Neural progenitor cell (in vitro differentiated cells): ENCODE measurements at regions not wholly inside any gene's neighbourhood (a gene's known extent, or its start where the extent isn't known, plus 50 kb on each side); places are given as distances from the start of the nearest gene placed in this dataset.
A peak's percentile ranks its signal among the peaks of the same experiment; 100 is the strongest.

Experiments
- DNase-seq: peaks from one replicate; pipeline ENCODE4 v3.0.0-alpha.2; 2016; ENCODE audit warnings: low spot score
- H2AFZ ChIP-seq: fragments of 200-600 bp; sonication (generic); replicated peaks from 2 replicates; pipeline ENCODE4 v1.6.1; 2016; ENCODE audit warnings: antibody characterized with exemption
- H3F3A ChIP-seq: fragments of 200-600 bp; sonication (generic); 2 replicates; pipeline ENCODE4 v1.6.1; 2016; ENCODE audit warnings: antibody characterized with exemption, low read depth
- H3K27ac ChIP-seq: fragments of 200-600 bp; sonication (generic); 2 replicates; pipeline ENCODE4 v1.5.1; 2016; ENCODE audit warnings: mild to moderate bottlenecking
- H3K27me3 ChIP-seq: fragments of 200-600 bp; sonication (generic); 2 replicates; pipeline ENCODE4 v1.6.1; 2016; ENCODE audit warnings: mild to moderate bottlenecking, moderate library complexity
- H3K36me3 ChIP-seq: fragments of 200-600 bp; sonication (generic); 2 replicates; pipeline ENCODE4 v1.5.1; 2016
- H3K4me1 ChIP-seq: fragments of 200-600 bp; sonication (generic); 2 replicates; pipeline ENCODE4 v1.6.1; 2016; ENCODE audit warnings: mixed run types
- H3K4me2 ChIP-seq: fragments of 200-600 bp; sonication (generic); 2 replicates; pipeline ENCODE4 v1.6.1; 2016
- H3K4me3 ChIP-seq: fragments of 200-600 bp; sonication (generic); 2 replicates; pipeline ENCODE4 v1.5.1; 2016
- H3K79me2 ChIP-seq: fragments of 200-600 bp; sonication (generic); 2 replicates; pipeline ENCODE4 v1.6.1; 2016; ENCODE audit warnings: low read depth
- H3K9ac ChIP-seq: fragments of 200-600 bp; sonication (generic); 2 replicates; pipeline ENCODE4 v1.6.1; 2016
- H3K9me3 ChIP-seq: fragments of 200-600 bp; sonication (generic); 2 replicates; pipeline ENCODE4 v1.5.1; 2016; ENCODE audit warnings: low read depth
- H4K20me1 ChIP-seq: fragments of 200-600 bp; sonication (generic); 2 replicates; pipeline ENCODE4 v1.6.1; 2016; ENCODE audit warnings: low read depth
- H3K27ac Mint-ChIP-seq: 3 replicates; pipeline ENCODE4 v1.8.0; 2021; ENCODE audit warnings: mixed read lengths
- H3K27me3 Mint-ChIP-seq: 2 replicates; pipeline ENCODE4 v1.8.0; 2022; ENCODE audit warnings: low read depth, mild to moderate bottlenecking, inconsistent platforms, moderate library complexity, mixed read lengths; ENCODE audit not compliant: insufficient read depth
- H3K36me3 Mint-ChIP-seq: 3 replicates; pipeline ENCODE4 v1.8.0; 2021; ENCODE audit warnings: mixed read lengths
- H3K4me1 Mint-ChIP-seq: 3 replicates; pipeline ENCODE4 v1.8.0; 2021; ENCODE audit warnings: mixed read lengths
- H3K4me3 Mint-ChIP-seq: 3 replicates; pipeline ENCODE4 v1.8.0; 2021; ENCODE audit warnings: mild to moderate bottlenecking, moderate library complexity, mixed read lengths
- H3K9me3 Mint-ChIP-seq: 3 replicates; pipeline ENCODE4 v1.8.0; 2020; ENCODE audit warnings: mixed read lengths
- EZH2 ChIP-seq: fragments of 200-600 bp; sonication (generic); IDR thresholded peaks from 2 replicates; pipeline ENCODE4 v1.6.1; 2017; ENCODE audit warnings: antibody characterized with exemption, mild to moderate bottlenecking, moderate library complexity
- EZH2phosphoT487 ChIP-seq: fragments of 200-600 bp; sonication (generic); IDR thresholded peaks from 2 replicates; pipeline ENCODE4 v1.6.1; 2017; ENCODE audit warnings: antibody characterized with exemption
- TF ChIP-seq, protein P1 (sequence below): fragments of 200-600 bp; sonication (generic); IDR thresholded peaks from 2 replicates; pipeline ENCODE4 v1.5.1; 2017; ENCODE audit warnings: antibody characterized with exemption, mild to moderate bottlenecking

DNA sequence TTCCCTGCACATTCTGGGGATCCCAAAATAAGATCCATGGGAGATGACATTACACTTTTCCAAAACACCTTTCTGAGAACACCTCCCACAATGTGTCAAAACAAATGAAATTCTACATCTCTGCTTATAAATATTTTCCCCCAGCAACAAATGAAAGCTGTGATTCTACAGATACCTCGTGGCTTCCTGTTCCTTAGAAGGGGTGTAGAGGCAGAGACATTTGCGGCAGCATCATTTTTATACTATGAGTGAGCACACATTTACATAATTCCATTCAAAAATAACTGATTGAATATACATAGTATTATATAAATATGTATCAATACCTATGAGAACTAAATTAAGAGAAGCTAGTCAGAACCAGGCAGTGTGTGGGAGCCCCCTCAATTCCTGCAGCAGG lies 213.9 kb upstream of the JARID2 start:
- Histone ChIP-seq H3K9me3 (no peaks in the 10 kb centered on the region), H3K4me3 (no peak overlapping the region), H4K20me1 (no peaks in the 10 kb centered on the region), H3F3A (no peaks in the 10 kb centered on the region), H3K9ac (no peak overlapping the region), H3K4me2 (no peak overlapping the region), H3K4me1 (peaks cover 9% of the 10 kb centered on the region), H2AFZ (no peak overlapping the region), H3K79me2 (no peaks in the 10 kb centered on the region), H3K36me3 (no peaks in the 10 kb centered on the region), H3K27me3 (no peaks in the 10 kb centered on the region), H3K27ac (no peak overlapping the region)
- TF ChIP-seq, protein P1, sequence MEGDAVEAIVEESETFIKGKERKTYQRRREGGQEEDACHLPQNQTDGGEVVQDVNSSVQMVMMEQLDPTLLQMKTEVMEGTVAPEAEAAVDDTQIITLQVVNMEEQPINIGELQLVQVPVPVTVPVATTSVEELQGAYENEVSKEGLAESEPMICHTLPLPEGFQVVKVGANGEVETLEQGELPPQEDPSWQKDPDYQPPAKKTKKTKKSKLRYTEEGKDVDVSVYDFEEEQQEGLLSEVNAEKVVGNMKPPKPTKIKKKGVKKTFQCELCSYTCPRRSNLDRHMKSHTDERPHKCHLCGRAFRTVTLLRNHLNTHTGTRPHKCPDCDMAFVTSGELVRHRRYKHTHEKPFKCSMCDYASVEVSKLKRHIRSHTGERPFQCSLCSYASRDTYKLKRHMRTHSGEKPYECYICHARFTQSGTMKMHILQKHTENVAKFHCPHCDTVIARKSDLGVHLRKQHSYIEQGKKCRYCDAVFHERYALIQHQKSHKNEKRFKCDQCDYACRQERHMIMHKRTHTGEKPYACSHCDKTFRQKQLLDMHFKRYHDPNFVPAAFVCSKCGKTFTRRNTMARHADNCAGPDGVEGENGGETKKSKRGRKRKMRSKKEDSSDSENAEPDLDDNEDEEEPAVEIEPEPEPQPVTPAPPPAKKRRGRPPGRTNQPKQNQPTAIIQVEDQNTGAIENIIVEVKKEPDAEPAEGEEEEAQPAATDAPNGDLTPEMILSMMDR: no peak
- TF ChIP-seq EZH2phosphoT487 (no peak), EZH2 (no peak)
- Mint-ChIP-seq H3K27ac (no peak overlapping the region), H3K4me3 (no peak overlapping the region), H3K4me1 (peaks cover 15% of the 10 kb centered on the region), H3K36me3 (no peaks in the 10 kb centered on the region), H3K27me3 (no peaks in the 10 kb centered on the region), H3K9me3 (peaks cover 16% of the 10 kb centered on the region)
- DNase-seq: no peak

DNA sequence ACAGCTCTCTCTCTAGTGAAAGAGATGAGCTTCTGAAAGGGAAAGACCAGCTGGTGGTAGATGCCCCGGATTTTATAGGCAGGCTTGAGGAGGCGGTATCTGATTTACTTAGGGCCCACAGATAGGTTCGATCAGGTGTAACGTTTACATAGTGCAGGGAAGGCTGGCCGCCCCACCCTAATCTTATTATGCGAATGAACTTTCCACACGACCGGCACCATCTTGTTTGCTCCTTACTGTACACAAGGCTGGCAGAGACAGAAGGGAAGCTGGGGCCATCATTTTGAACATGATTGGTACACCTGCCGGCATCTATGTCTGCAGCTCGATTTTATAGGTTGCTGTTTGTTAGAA lies 212.0 kb upstream of the JARID2 start:
- no peaks in the 10 kb centered on the region for H3K79me2 ChIP-seq
- peaks cover 14% of the 10 kb centered on the region for H3K4me1 Mint-ChIP-seq
- no peaks in the 10 kb centered on the region for H3K27me3 ChIP-seq
- no peak for TF ChIP-seq EZH2
- TF ChIP-seq, protein P1: no peak
- no peak for TF ChIP-seq EZH2phosphoT487
- no peaks in the 10 kb centered on the region for H3F3A ChIP-seq
- peak overlapping the region; percentile 22 for H3K4me2 ChIP-seq
- H3K36me3 ChIP-seq: no peaks in the 10 kb centered on the region
- H4K20me1 ChIP-seq: no peaks in the 10 kb centered on the region
- H3K4me1 ChIP-seq: peaks cover 10% of the 10 kb centered on the region
- H2AFZ ChIP-seq: no peak overlapping the region
- no peak overlapping the region for H3K4me3 ChIP-seq
- H3K27me3 Mint-ChIP-seq: peaks cover 2% of the 10 kb centered on the region
- H3K9me3 Mint-ChIP-seq: peaks cover 16% of the 10 kb centered on the region
- no peaks in the 10 kb centered on the region for H3K9me3 ChIP-seq
- H3K4me3 Mint-ChIP-seq: no peak overlapping the region
- H3K27ac Mint-ChIP-seq: no peak overlapping the region
- no peak overlapping the region for H3K9ac ChIP-seq
- DNase-seq: no peak
- H3K36me3 Mint-ChIP-seq: no peaks in the 10 kb centered on the region
- H3K27ac ChIP-seq: no peak overlapping the region

DNA sequence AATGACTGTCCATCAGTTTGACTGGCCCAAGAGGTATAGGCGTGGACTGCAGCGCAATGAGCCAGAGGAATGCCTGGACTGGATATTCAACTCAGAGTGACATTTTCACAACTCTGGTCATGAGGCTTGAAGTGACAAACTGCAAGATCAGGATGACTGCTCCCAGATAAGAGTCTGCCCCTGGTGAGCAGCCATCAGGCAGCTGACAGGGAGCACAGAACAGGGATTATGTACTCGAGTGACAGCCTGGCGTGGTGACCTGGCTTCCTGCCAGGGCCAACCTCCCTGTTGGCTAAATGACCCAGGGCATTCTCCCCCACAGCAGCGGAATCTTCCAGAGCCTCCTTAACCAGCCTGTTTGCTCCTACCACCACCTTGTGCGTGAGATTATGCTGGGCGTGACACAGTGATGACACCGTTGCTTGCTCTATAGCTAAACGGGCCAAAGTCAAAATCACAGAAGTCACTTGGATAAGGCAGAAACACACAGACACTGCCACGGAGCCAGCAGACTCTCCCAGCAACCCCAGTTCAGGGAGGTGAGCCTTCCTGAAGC lies 209.1 kb upstream of the JARID2 start:
- H3K27ac ChIP-seq: no peak overlapping the region
- Mint-ChIP-seq H3K36me3 (no peaks in the 10 kb centered on the region), H3K4me1 (peaks cover 17% of the 10 kb centered on the region), H3K9me3 (no peaks in the 10 kb centered on the region), H3K4me3 (no peak overlapping the region), H3K27ac (peak overlapping the region; percentile 53), H3K27me3 (peaks cover 5% of the 10 kb centered on the region)
- H3K9ac ChIP-seq: no peak overlapping the region
- no peaks in the 10 kb centered on the region for H3F3A ChIP-seq
- H3K4me1 ChIP-seq: peaks cover 10% of the 10 kb centered on the region
- no peaks in the 10 kb centered on the region for H4K20me1 ChIP-seq
- no peak overlapping the region for H2AFZ ChIP-seq
- TF ChIP-seq EZH2 (no peak), EZH2phosphoT487 (no peak)
- TF ChIP-seq, protein P1: no peak
- H3K4me3 ChIP-seq: no peak overlapping the region
- no peaks in the 10 kb centered on the region for H3K36me3 ChIP-seq
- peak; percentile 34 for DNase-seq
- H3K4me2 ChIP-seq: no peak overlapping the region
- no peaks in the 10 kb centered on the region for H3K9me3 ChIP-seq
- no peaks in the 10 kb centered on the region for H3K79me2 ChIP-seq
- H3K27me3 ChIP-seq: no peaks in the 10 kb centered on the region
